H1 (cell line): ENCODE measurements at regions not wholly inside any gene's neighbourhood (a gene's known extent, or its start where the extent isn't known, plus 50 kb on each side); places are given as distances from the start of the nearest gene placed in this dataset.

Source experiments
- CTCF ChIA-PET: fragments of 300-600 bp; sonication (Branson Sonifier 250); formaldehyde crosslinking; loops from one replicate; lab custom pipeline; 2021; ENCODE audit not compliant: partially characterized antibody; lab: Charles Lee
- POLR2A ChIA-PET: fragments of 300-600 bp; sonication (Branson Sonifier 250); formaldehyde crosslinking; loops from one replicate; lab custom pipeline; 2021; ENCODE audit warnings: inconsistent platforms; ENCODE audit not compliant: partially characterized antibody; lab: Charles Lee
- DNase-seq, 2 experiments: peaks; one replicate each; pipeline versions ENCODE4 v3.0.0 to v3.0.0-alpha.2; 2010 to 2022; ENCODE audit warnings: low spot score in 2 of 2, low read depth in 1 of 2, mixed read lengths in 1 of 2
- FAIRE-seq: peaks from 2 replicates; lab custom pipeline; 2011; peaks lifted over from hg19 to GRCh38; lab: Jason Lieb, UNC
- H2AFZ ChIP-seq: 2 replicates; pipeline ENCODE4 v1.8.1; 2012; ENCODE audit warnings: low read length, inconsistent platforms
- H2AK5ac ChIP-seq: 2 replicates; pipeline ENCODE4 v1.6.1; 2013; ENCODE audit warnings: low read depth, low read length
- H2BK120ac ChIP-seq: replicated peaks from 2 replicates; pipeline ENCODE3; 2013; ENCODE audit warnings: low read depth, low read length, inconsistent platforms
- H2BK12ac ChIP-seq: 2 replicates; pipeline ENCODE4 v1.6.1; 2013; ENCODE audit warnings: low read depth, low read length
- H2BK15ac ChIP-seq: 2 replicates; pipeline ENCODE4 v1.6.1; 2013; ENCODE audit warnings: low read length
- H2BK20ac ChIP-seq: 2 replicates; pipeline ENCODE4 v1.6.1; 2013; ENCODE audit warnings: low read length
- H2BK5ac ChIP-seq: 2 replicates; pipeline ENCODE4 v1.6.1; 2013; ENCODE audit warnings: low read depth, low read length
- H3K14ac ChIP-seq: 2 replicates; pipeline ENCODE4 v1.6.1; 2013; ENCODE audit warnings: inconsistent platforms; ENCODE audit not compliant: insufficient read length
- H3K18ac ChIP-seq: 2 replicates; pipeline ENCODE4 v1.6.1; 2013; ENCODE audit warnings: low read length; ENCODE audit errors: extremely low read depth
- H3K23ac ChIP-seq: 2 replicates; pipeline ENCODE4 v1.6.1; 2013; ENCODE audit warnings: inconsistent platforms; ENCODE audit not compliant: insufficient read length
- H3K23me2 ChIP-seq: 2 replicates; pipeline ENCODE4 v1.6.1; 2013; ENCODE audit warnings: low read depth, low read length
- H3K27ac ChIP-seq: 2 replicates; pipeline ENCODE4 v1.6.1; 2011; ENCODE audit warnings: low read depth, low read length, inconsistent platforms
- H3K27me3 ChIP-seq, 4 experiments: replicated peaks in 1 of 4; 1 replicate in 1 of 4; 2 replicates in 3 of 4; pipeline versions ENCODE4 v1.6.1 to v1.8.1; 2011 to 2013; ENCODE audit warnings: low read length in 3 of 4, mild to moderate bottlenecking in 3 of 4, inconsistent platforms in 2 of 4, mixed read lengths in 2 of 4, moderate library complexity in 1 of 4; ENCODE audit not compliant: control insufficient read depth in 3 of 4, insufficient read depth in 3 of 4; ENCODE audit errors: extremely low read depth in 1 of 4
- H3K36me3 ChIP-seq, 4 experiments: 2 replicates each; pipeline versions ENCODE4 v1.6.1 to v1.8.1; 2011 to 2013; ENCODE audit warnings: mild to moderate bottlenecking in 4 of 4, low read length in 3 of 4, moderate library complexity in 2 of 4, control low read depth in 1 of 4, inconsistent platforms in 1 of 4; ENCODE audit not compliant: insufficient read depth in 4 of 4, control insufficient read depth in 2 of 4
- H3K4ac ChIP-seq: replicated peaks from 2 replicates; pipeline ENCODE3; 2013; ENCODE audit warnings: low read length, low read depth, mixed read lengths, inconsistent platforms; ENCODE audit not compliant: insufficient read length
- H3K4me1 ChIP-seq, 4 experiments: replicated peaks in 1 of 4; 1 replicate in 1 of 4; 2 replicates in 3 of 4; pipeline versions ENCODE4 v1.6.1 to v1.8.1; 2011 to 2013; ENCODE audit warnings: low read length in 3 of 4, inconsistent platforms in 2 of 4, mixed read lengths in 1 of 4; ENCODE audit not compliant: insufficient read depth in 4 of 4, control insufficient read depth in 3 of 4
- H3K4me2 ChIP-seq, 2 experiments: 2 replicates each; pipeline versions ENCODE4 v1.6.1 to v1.8.1; 2011 to 2013; ENCODE audit warnings: low read depth in 2 of 2, low read length in 2 of 2, control low read depth in 1 of 2, inconsistent platforms in 1 of 2, mild to moderate bottlenecking in 1 of 2; ENCODE audit not compliant: insufficient read depth in 1 of 2
- H3K4me3 ChIP-seq, 4 experiments: fragments of 200-600, 300-600 bp in 1 of 4; sonication (generic), shearing (Covaris generic), sonication (Bioruptor Twin) in 1 of 4; 2 replicates each; pipeline versions ENCODE4 v1.5.1 to v1.8.1; 2011 to 2016; ENCODE audit warnings: low read length in 4 of 4, low read depth in 3 of 4, control low read depth in 2 of 4, inconsistent platforms in 2 of 4, mild to moderate bottlenecking in 2 of 4, mixed read lengths in 1 of 4, moderate library complexity in 1 of 4; ENCODE audit not compliant: insufficient read depth in 2 of 4; ENCODE audit errors: extremely low read depth in 1 of 4
- H3K56ac ChIP-seq: replicated peaks from 2 replicates; pipeline ENCODE3; 2013; ENCODE audit warnings: low read depth, mild to moderate bottlenecking, mixed read lengths, low read length, inconsistent platforms; ENCODE audit not compliant: insufficient read length
- H3K79me1 ChIP-seq: 2 replicates; pipeline ENCODE4 v1.6.1; 2013; ENCODE audit warnings: low read depth, low read length, control low read depth
- H3K79me2 ChIP-seq, 2 experiments: 2 replicates each; pipeline versions ENCODE4 v1.6.1 to v1.8.1; 2012 to 2013; ENCODE audit warnings: low read length in 2 of 2, mild to moderate bottlenecking in 2 of 2, inconsistent platforms in 1 of 2; ENCODE audit not compliant: insufficient read depth in 2 of 2, control insufficient read depth in 1 of 2
- H3K9ac ChIP-seq, 4 experiments: replicated peaks in 1 of 4; 1 replicate in 1 of 4; 2 replicates in 3 of 4; pipeline versions ENCODE4 v1.6.1 to v1.8.1; 2011 to 2013; ENCODE audit warnings: low read depth in 3 of 4, low read length in 3 of 4, control low read depth in 2 of 4, mild to moderate bottlenecking in 2 of 4, moderate library complexity in 2 of 4, inconsistent platforms in 1 of 4; ENCODE audit errors: extremely low read depth in 1 of 4
- H3K9me3 ChIP-seq, 2 experiments: 2 replicates each; pipeline versions ENCODE4 v1.6.1 to v1.8.1; 2012 to 2013; ENCODE audit warnings: mild to moderate bottlenecking in 2 of 2, moderate library complexity in 2 of 2, control low read depth in 1 of 2, inconsistent platforms in 1 of 2, low read depth in 1 of 2, low read length in 1 of 2, mixed read lengths in 1 of 2; ENCODE audit not compliant: insufficient read depth in 2 of 2
- H4K20me1 ChIP-seq, 2 experiments: replicated peaks in 1 of 2; 2 replicates each; pipeline versions ENCODE3 to v1.8.1; 2011 to 2013; ENCODE audit warnings: inconsistent platforms in 2 of 2, low read length in 2 of 2, mild to moderate bottlenecking in 1 of 2; ENCODE audit not compliant: insufficient read depth in 2 of 2, control insufficient read depth in 1 of 2
- H4K5ac ChIP-seq: 2 replicates; pipeline ENCODE4 v1.6.1; 2013; ENCODE audit warnings: low read length, low read depth, mixed read lengths, inconsistent platforms; ENCODE audit not compliant: insufficient read length
- H4K8ac ChIP-seq: 2 replicates; pipeline ENCODE4 v1.8.0; 2013; ENCODE audit warnings: mild to moderate bottlenecking, moderate library complexity, low read length, inconsistent platforms; ENCODE audit not compliant: insufficient read depth; ENCODE audit errors: extremely low read depth
- H4K91ac ChIP-seq: replicated peaks from 2 replicates; pipeline ENCODE3; 2013; ENCODE audit warnings: low read length, mixed read lengths, inconsistent platforms; ENCODE audit not compliant: insufficient read length
- BACH1 ChIP-seq: IDR thresholded peaks from 2 replicates; pipeline ENCODE4 v1.6.1; 2012; ENCODE audit warnings: low read length, improper control_type of control experiment
- CTCF ChIP-seq, 3 experiments: IDR thresholded peaks; 1 replicate in 2 of 3; 2 replicates in 1 of 3; pipeline versions ENCODE4 v1.5.1 to v1.6.1; 2011; ENCODE audit warnings: low read length in 3 of 3, mild to moderate bottlenecking in 3 of 3, inconsistent platforms in 2 of 3, low read depth in 1 of 3, moderate library complexity in 1 of 3; ENCODE audit not compliant: insufficient read depth in 1 of 3; ENCODE audit errors: control extremely low read depth in 1 of 3
- EZH2 ChIP-seq: fragments of 200-600 bp; sonication (generic); IDR thresholded peaks from 2 replicates; pipeline ENCODE4 v1.7.1; 2012; ENCODE audit warnings: low read depth, mild to moderate bottlenecking, moderate library complexity, low read length, inconsistent platforms; ENCODE audit not compliant: severe bottlenecking
- HDAC2 ChIP-seq, 2 experiments: fragments of 300-600 bp in 1 of 2; sonication (generic) in 1 of 2; IDR thresholded peaks; 2 replicates each; pipeline ENCODE4 v1.6.1; 2011 to 2012; ENCODE audit warnings: low read depth in 2 of 2, low read length in 2 of 2, mild to moderate bottlenecking in 2 of 2, moderate library complexity in 2 of 2, borderline replicate concordance in 1 of 2, inconsistent platforms in 1 of 2
- JUN ChIP-seq: IDR thresholded peaks from 2 replicates; pipeline ENCODE4 v1.6.1; 2011; ENCODE audit warnings: low read depth, mild to moderate bottlenecking, improper control_type of control experiment, low read length
- KDM5A ChIP-seq: fragments of 200-600 bp; IDR thresholded peaks from 2 replicates; pipeline ENCODE4 v1.7.1; 2012; ENCODE audit warnings: mild to moderate bottlenecking, low read length, inconsistent platforms, mixed read lengths
- POLR2AphosphoS5 ChIP-seq: IDR thresholded peaks from 2 replicates; pipeline ENCODE4 v1.6.1; 2011; ENCODE audit warnings: low read depth, low read length
- RAD21 ChIP-seq, 2 experiments: IDR thresholded peaks in 1 of 2; conservative IDR thresholded peaks in 1 of 2; 2 replicates each; pipeline ENCODE4 v1.6.1; 2011; ENCODE audit warnings: low read depth in 2 of 2, low read length in 2 of 2, improper control_type of control experiment in 1 of 2, inconsistent platforms in 1 of 2, mild to moderate bottlenecking in 1 of 2, moderate library complexity in 1 of 2
- SUZ12 ChIP-seq: fragments of 200-600 bp; sonication (generic); IDR thresholded peaks from 2 replicates; pipeline ENCODE4 v1.6.1; 2012; ENCODE audit warnings: mild to moderate bottlenecking, inconsistent platforms, low read length, moderate library complexity, mixed read lengths
- TCF12 ChIP-seq: IDR thresholded peaks from 2 replicates; pipeline ENCODE4 v1.6.1; 2011; ENCODE audit warnings: low read depth, mild to moderate bottlenecking, low read length
- WGBS, 2 experiments: shearing (Covaris generic) in 1 of 2; methylation state at CpG; one replicate each; pipeline versions ENCODE4 v1.1.6 to v1.1.7; 2013 to 2015; ENCODE audit warnings: low lambda C conversion rate in 2 of 2, mixed read lengths in 2 of 2, inconsistent platforms in 1 of 2, low coverage in 1 of 2, missing lambda C conversion rate in 1 of 2; ENCODE audit not compliant: insufficient replicate concordance in 2 of 2, insufficient coverage in 1 of 2, insufficient read length in 1 of 2; ENCODE audit errors: extremely low coverage in 1 of 2, missing lambda C conversion rate in 1 of 2; 5-methylcytosine and 5-hydroxymethylcytosine counted together

- no peaks in the 10 kb centered on the region for H3K23me2 ChIP-seq
- no peak overlapping the region for H2AK5ac ChIP-seq
- DNase-seq: no peak
- H3K4me1 ChIP-seq: no peaks in the 10 kb centered on the region
- H3K4me3 ChIP-seq: no peak overlapping the region
- no peaks in the 10 kb centered on the region for H3K79me1 ChIP-seq
- H2AFZ ChIP-seq: no peak overlapping the region
- no peak overlapping the region for H2BK120ac ChIP-seq
- H3K14ac ChIP-seq: no peak overlapping the region
- H3K23ac ChIP-seq: no peak overlapping the region
- ChIA-PET CTCF (interaction anchor here (0.6 to 7.5 kb wide), 9 partner anchors 11 to 1214 kb away, joined by 3 to 37 read pairs (median 3); no protein-coding TSS in a partner anchor), POLR2A (interaction anchor here (0.9 kb wide), 1 partner anchor 9 kb away, joined by 3 read pairs; no protein-coding TSS in a partner anchor)
- H2BK20ac ChIP-seq: no peak overlapping the region
- H3K9me3 ChIP-seq: no peaks in the 10 kb centered on the region
- no peak overlapping the region for H3K4me2 ChIP-seq
- no peak overlapping the region for H3K9ac ChIP-seq
- H3K79me2 ChIP-seq: no peaks in the 10 kb centered on the region
- H2BK15ac ChIP-seq: no peak overlapping the region
- no peak for FAIRE-seq
- no peak overlapping the region for H4K8ac ChIP-seq
- no peak overlapping the region for H3K27ac ChIP-seq
- WGBS, 2 experiments: 50% methylated on average over 3 of the region's 3 CpGs; no CpG with 5 or more reads in 1 of the 2 experiments
- no peaks in the 10 kb centered on the region for H4K20me1 ChIP-seq
- H2BK5ac ChIP-seq: no peak overlapping the region
- TF ChIP-seq RAD21 (IDR thresholded peaks at IDR 0.05 in 1 of 2, conservative IDR thresholded peaks at IDR 0.05 in 1 of 2; ENCODE audit: low read depth in 2 of 2, low read length in 2 of 2) (peak; percentile 56 to 57), CTCF (IDR thresholded peaks at IDR 0.05; ENCODE audit: control extremely low read depth in 1 of 3, insufficient read depth in 1 of 3, low read depth in 1 of 3, low read length in 3 of 3) (peak in 1 of 3 experiments; percentile 8; a peak in 1 of 4 replicates), JUN (no peak), BACH1 (no peak), SUZ12 (no peak), POLR2AphosphoS5 (no peak), TCF12 (no peak), KDM5A (no peak), EZH2 (no peak), HDAC2 (IDR thresholded peaks at IDR 0.05; ENCODE audit: borderline replicate concordance in 1 of 2, low read depth in 2 of 2, low read length in 2 of 2) (no peak)
- no peak overlapping the region for H2BK12ac ChIP-seq
- H3K4ac ChIP-seq: no peak overlapping the region
- no peaks in the 10 kb centered on the region for H3K27me3 ChIP-seq
- no peak overlapping the region for H4K91ac ChIP-seq
- no peaks in the 10 kb centered on the region for H3K36me3 ChIP-seq
- H3K56ac ChIP-seq: no peak overlapping the region
- H4K5ac ChIP-seq: no peak overlapping the region
- no peak overlapping the region for H3K18ac ChIP-seq
These were observed 260.9 kb upstream of the RPS6KA3 start for GRCh38 chrX:20527558-20528011.
